Endothelial cell of umbilical vein (primary cell): ENCODE measurements at regions not wholly inside any gene's neighbourhood (a gene's known extent, or its start where the extent isn't known, plus 50 kb on each side); places are given as distances from the start of the nearest gene placed in this dataset.
"Not testable (repeated sequence)": the region's sequence is repeated elsewhere in the genome, so short reads cannot be mapped to it uniquely, and the experiment has no call there.

Experiments
- BruUV-seq: library from RNA; stranded (reverse); fragments of 400-500 nt; replicated peaks from 2 replicates; lab custom pipeline; 2021; lab: Mats Ljungman, UMichigan
- CTCF ChIA-PET: fragments of 300-600, 350-600 bp; sonication (Branson Sonifier 250); formaldehyde crosslinking; loops from one replicate; lab custom pipeline; 2021; ENCODE audit warnings: antibody characterized with exemption, inconsistent platforms; lab: Charles Lee
- POLR2A ChIA-PET: fragments of 300-600, 350-600 bp; sonication (Branson Sonifier 250); formaldehyde crosslinking; loops from one replicate; lab custom pipeline; 2021; ENCODE audit warnings: antibody characterized with exemption, inconsistent platforms; lab: Charles Lee
- DNase-seq: peaks from one replicate; pipeline ENCODE4 v3.0.0-alpha.2; 2011; ENCODE audit warnings: low read depth, low spot score
- FAIRE-seq: peaks from 2 replicates; lab custom pipeline; 2011; peaks lifted over from hg19 to GRCh38; lab: Jason Lieb, UNC
- H2AFZ ChIP-seq: 2 replicates; pipeline ENCODE4 v1.6.0; 2012; ENCODE audit warnings: low read depth, low read length, control low read depth, inconsistent platforms
- H3K27ac ChIP-seq: 2 replicates; pipeline ENCODE4 v1.5.1; 2011; ENCODE audit warnings: low read depth, mild to moderate bottlenecking, control low read depth, low read length, moderate library complexity; ENCODE audit not compliant: insufficient read depth
- H3K27me3 ChIP-seq, 2 experiments: 2 replicates each; pipeline versions ENCODE4 v1.6.0 to v1.6.1; 2011; ENCODE audit warnings: low read length in 2 of 2, mixed read lengths in 1 of 2; ENCODE audit not compliant: control insufficient read depth in 2 of 2, insufficient read depth in 2 of 2
- H3K36me3 ChIP-seq, 2 experiments: 2 replicates in 1 of 2; 3 replicates in 1 of 2; pipeline ENCODE4 v1.5.1; 2011; ENCODE audit warnings: low read length in 2 of 2, mild to moderate bottlenecking in 1 of 2, moderate library complexity in 1 of 2; ENCODE audit not compliant: control insufficient read depth in 2 of 2, insufficient read depth in 2 of 2; ENCODE audit errors: extremely low read depth in 1 of 2
- H3K4me1 ChIP-seq: 3 replicates; pipeline ENCODE4 v1.5.1; 2011; ENCODE audit warnings: mild to moderate bottlenecking, low read length; ENCODE audit not compliant: control insufficient read depth, insufficient read depth; ENCODE audit errors: extremely low read depth
- H3K4me2 ChIP-seq: 2 replicates; pipeline ENCODE4 v1.6.1; 2011; ENCODE audit warnings: low read length, control low read depth, mixed read lengths; ENCODE audit not compliant: insufficient read depth
- H3K4me3 ChIP-seq, 3 experiments: fragments of 200-600 bp in 1 of 3; sonication (generic), shearing (Covaris generic) in 1 of 3; replicated peaks in 1 of 3; 2 replicates each; pipeline ENCODE4 v1.5.1; 2011 to 2016; ENCODE audit warnings: control low read depth in 3 of 3, low read length in 3 of 3, mild to moderate bottlenecking in 2 of 3, inconsistent platforms in 1 of 3, low read depth in 1 of 3, moderate library complexity in 1 of 3; ENCODE audit not compliant: insufficient read depth in 1 of 3
- H3K79me2 ChIP-seq: 2 replicates; pipeline ENCODE4 v1.6.0; 2012; ENCODE audit warnings: low read length, inconsistent platforms; ENCODE audit not compliant: control insufficient read depth, insufficient read depth
- H3K9ac ChIP-seq: replicated peaks from 2 replicates; pipeline ENCODE3; 2011; ENCODE audit warnings: low read length, control low read depth; ENCODE audit not compliant: insufficient read depth; ENCODE audit errors: extremely low read depth
- H3K9me1 ChIP-seq: replicated peaks from 3 replicates; pipeline ENCODE4 v1.6.0; 2011; ENCODE audit warnings: mild to moderate bottlenecking, low read length; ENCODE audit not compliant: control insufficient read depth, insufficient read depth; ENCODE audit errors: extremely low read depth
- H3K9me3 ChIP-seq: replicated peaks from 2 replicates; pipeline ENCODE4 v1.5.1; 2012; ENCODE audit warnings: low read length, inconsistent platforms; ENCODE audit not compliant: control insufficient read depth, insufficient read depth
- H4K20me1 ChIP-seq: replicated peaks from 2 replicates; pipeline ENCODE3; 2011; ENCODE audit warnings: mild to moderate bottlenecking, low read length; ENCODE audit not compliant: control insufficient read depth, insufficient read depth; ENCODE audit errors: extremely low read depth
- CTCF ChIP-seq, 2 donors: IDR thresholded peaks; 1 replicate in 1 of 2; 2 replicates in 1 of 2; pipeline ENCODE4 v1.5.1; 2011; ENCODE audit warnings: low read length in 2 of 2, mild to moderate bottlenecking in 2 of 2, moderate library complexity in 2 of 2, control low read depth in 1 of 2, inconsistent platforms in 1 of 2, low read depth in 1 of 2; ENCODE audit not compliant: insufficient read depth in 1 of 2; ENCODE audit errors: extremely low read depth in 1 of 2
- FOS ChIP-seq: IDR thresholded peaks from 2 replicates; pipeline ENCODE4 v1.6.1; 2011; ENCODE audit warnings: mild to moderate bottlenecking, low read length, moderate library complexity, borderline replicate concordance; ENCODE audit not compliant: insufficient read depth
- GATA2 ChIP-seq: IDR thresholded peaks from 2 replicates; pipeline ENCODE4 v1.7.0; 2011; ENCODE audit warnings: low read depth, mild to moderate bottlenecking, moderate library complexity, mixed read lengths, low read length; ENCODE audit not compliant: insufficient read length, insufficient read depth
- JUN ChIP-seq: IDR thresholded peaks from 2 replicates; pipeline ENCODE4 v1.6.1; 2011; ENCODE audit warnings: borderline replicate concordance, low read depth; ENCODE audit not compliant: insufficient read length, insufficient read depth
- MAX ChIP-seq: IDR thresholded peaks from 2 replicates; pipeline ENCODE4 v1.6.1; 2011; ENCODE audit not compliant: insufficient read depth, insufficient read length
- MYC ChIP-seq: IDR thresholded peaks from one replicate; pipeline ENCODE4 v1.6.1; 2011; ENCODE audit warnings: mild to moderate bottlenecking, low read depth, low read length
- POLR2A ChIP-seq: IDR thresholded peaks from 2 replicates; pipeline ENCODE4 v1.6.1; 2012; ENCODE audit warnings: low read depth, mild to moderate bottlenecking, control low read depth, low read length
- dilution Hi-C: fragments of 300-500 bp; cut with MboI; formaldehyde crosslinking; loops from one replicate; pipeline ENCODE4 v1.15.0; 2019; ENCODE audit warnings: low sequenced_read_pairs; ENCODE audit not compliant: extremely low pct_ligation_motif_present
- intact Hi-C: fragments of 100-400 bp; cut with micrococcal nuclease; formaldehyde crosslinking; loops from one replicate; pipeline ENCODE4 v1.10.0; 2022

- Histone ChIP-seq H3K27me3 (no peaks in the 10 kb centered on the region), H3K4me2 (no peak overlapping the region), H3K4me1 (no peaks in the 10 kb centered on the region), H3K79me2 (no peaks in the 10 kb centered on the region), H3K9ac (no peak overlapping the region), H4K20me1 (no peaks in the 10 kb centered on the region), H3K4me3 (no peak overlapping the region), H3K9me3 (peaks cover 2% of the 10 kb centered on the region), H3K27ac (no peak overlapping the region), H3K9me1 (no peaks in the 10 kb centered on the region), H2AFZ (no peak overlapping the region), H3K36me3 (no peaks in the 10 kb centered on the region)
- DNase-seq (no peak), FAIRE-seq (no peak)
- intact Hi-C loops (no loop called here), dilution Hi-C loops (no loop called here)
- TF ChIP-seq MAX: no peak
- no peak for TF ChIP-seq JUN
- TF ChIP-seq CTCF (IDR thresholded peaks at IDR 0.05; ENCODE audit: extremely low read depth in 1 of 2, insufficient read depth in 1 of 2, low read depth in 1 of 2, low read length in 2 of 2): no peak
- no peak for TF ChIP-seq MYC
- no peak for TF ChIP-seq FOS
- no peak for TF ChIP-seq POLR2A
- no peak for TF ChIP-seq GATA2
- BruUV-seq: no TSS peak
- ChIA-PET CTCF (no interaction called here), POLR2A (no interaction called here)
Observed at GRCh38 chr9:102892025-102892424, 103.1 kb upstream of the CYLC2 start.

GRCh38 chr9:102888747-102889146, 106.4 kb upstream of the CYLC2 start:
- H3K4me3 ChIP-seq, BruUV-seq, H3K9me1 ChIP-seq, DNase-seq, CTCF ChIA-PET, POLR2A ChIA-PET, H3K9me3 ChIP-seq, H3K4me1 ChIP-seq, intact Hi-C loops, H2AFZ ChIP-seq, dilution Hi-C loops, H3K79me2 ChIP-seq, H3K27ac ChIP-seq, H3K9ac ChIP-seq, H4K20me1 ChIP-seq, FAIRE-seq, H3K36me3 ChIP-seq, H3K4me2 ChIP-seq, H3K27me3 ChIP-seq: not testable (repeated sequence)
